IMR-90 (cell line): ENCODE measurements at regions not wholly inside any gene's neighbourhood (a gene's known extent, or its start where the extent isn't known, plus 50 kb on each side); places are given as distances from the start of the nearest gene placed in this dataset.

ENCODE experiments used
- CEBPB ChIP-seq: IDR thresholded peaks from 2 replicates; pipeline ENCODE4 v1.6.1; 2012; ENCODE audit warnings: low read depth, low read length, improper control_type of control experiment
- CTCF ChIP-seq: conservative IDR thresholded peaks from 2 replicates; pipeline ENCODE4 v1.5.1; 2012; ENCODE audit warnings: mild to moderate bottlenecking, low read depth, low read length, improper control_type of control experiment
- ELK1 ChIP-seq: fragments of 150-350 bp; IDR thresholded peaks from 2 replicates; pipeline ENCODE4 v1.6.1; 2016; ENCODE audit warnings: low read depth, mild to moderate bottlenecking, low read length, moderate library complexity, borderline replicate concordance
- POLR2A ChIP-seq: IDR thresholded peaks from 2 replicates; pipeline ENCODE4 v1.6.1; 2012; ENCODE audit warnings: mild to moderate bottlenecking, low read depth, low read length
- RAD21 ChIP-seq: IDR thresholded peaks from 2 replicates; pipeline ENCODE4 v1.6.1; 2012; ENCODE audit warnings: low read length, improper control_type of control experiment
- RCOR1 ChIP-seq: IDR thresholded peaks from 2 replicates; pipeline ENCODE4 v1.6.1; 2012; ENCODE audit warnings: mild to moderate bottlenecking, low read length, improper control_type of control experiment; ENCODE audit not compliant: insufficient replicate concordance

- TF ChIP-seq CTCF (peak; percentile 36), POLR2A (no peak), RAD21 (no peak), RCOR1 (no peak), ELK1 (no peak), CEBPB (no peak)
Measured at GRCh38 chrX:35726176-35726575, 72.0 kb upstream of the MAGEB16 start.
